GM21737 (cell line): ENCODE measurements at regions not wholly inside any gene's neighbourhood (a gene's known extent, or its start where the extent isn't known, plus 50 kb on each side); places are given as distances from the start of the nearest gene placed in this dataset.

Source experiments
- ATAC-seq: cut with Tn5 transposase; IDR thresholded peaks from one replicate; pipeline ENCODE4 v1.9.1; 2021; ENCODE audit warnings: mild to moderate bottlenecking, moderate library complexity; ENCODE audit not compliant: unreplicated experiment

DNA sequence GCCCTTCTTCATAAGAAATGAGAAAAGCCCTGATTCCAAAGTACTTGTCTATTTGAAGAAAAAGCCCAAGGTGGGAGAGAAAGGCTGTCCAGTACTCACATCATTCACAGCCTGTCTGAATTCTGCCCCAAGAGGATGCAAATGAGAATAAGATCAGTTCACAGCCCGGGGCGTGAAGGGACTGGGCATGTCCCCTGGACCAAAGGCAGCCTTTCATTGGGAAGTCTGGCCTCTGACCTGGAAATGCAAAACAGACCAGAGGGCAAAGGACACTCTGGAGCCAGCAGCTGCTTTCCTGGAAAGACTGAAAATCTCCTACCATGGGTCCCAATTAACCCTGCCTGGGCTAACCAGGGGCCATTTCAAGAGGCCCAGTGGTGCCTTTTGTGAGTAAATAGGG lies 191.2 kb upstream of the PELI2 start:
- no peak for ATAC-seq

DNA sequence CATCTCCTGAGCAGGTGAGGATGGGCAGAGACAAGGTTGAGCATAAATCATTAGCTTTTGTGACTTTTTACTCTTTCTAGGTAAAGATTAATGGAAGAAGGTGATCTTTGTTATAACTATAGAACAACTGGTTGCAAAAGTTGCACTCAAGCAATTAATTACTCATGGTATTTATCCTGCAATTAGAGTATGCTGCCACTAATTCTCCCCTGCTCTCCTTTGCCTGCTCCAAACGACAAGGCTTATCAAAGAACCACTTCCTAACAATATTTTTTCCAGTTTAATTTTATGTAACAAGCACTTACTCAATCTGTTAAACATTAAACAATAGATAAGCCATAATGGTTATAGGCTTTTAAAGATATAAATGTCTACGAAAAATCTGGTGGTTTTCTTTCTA lies 189.9 kb upstream of the PELI2 start:
- ATAC-seq: no peak

DNA sequence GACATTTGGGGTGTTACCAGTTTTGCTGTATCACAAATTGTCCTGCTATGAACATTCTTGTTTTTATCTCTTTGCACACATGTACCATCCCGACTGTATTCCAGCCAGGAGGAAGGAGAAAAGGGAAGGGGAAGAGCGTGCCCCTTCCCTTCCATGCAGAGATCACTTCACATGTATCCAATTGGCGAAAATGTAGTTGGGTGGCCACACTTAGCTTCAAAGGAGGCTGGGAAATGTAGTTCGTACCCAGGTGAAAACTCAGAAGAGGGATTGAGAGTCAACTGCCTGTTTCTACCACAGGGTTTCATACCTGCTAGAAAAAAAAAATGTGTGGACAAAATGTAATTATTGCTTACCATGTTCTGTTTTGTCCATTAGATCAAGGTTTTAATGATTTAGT lies 189.1 kb upstream of the PELI2 start:
- no peak for ATAC-seq

- no peak for ATAC-seq
Observed at GRCh38 chr14:55930016-55930784, 188.0 kb upstream of the PELI2 start.

GRCh38 chr14:55936691-55937090 lies 181.5 kb upstream of the PELI2 start:
- ATAC-seq: no peak

GRCh38 chr14:55938249-55938791 lies 179.9 kb upstream of the PELI2 start:
- ATAC-seq: no peak

DNA sequence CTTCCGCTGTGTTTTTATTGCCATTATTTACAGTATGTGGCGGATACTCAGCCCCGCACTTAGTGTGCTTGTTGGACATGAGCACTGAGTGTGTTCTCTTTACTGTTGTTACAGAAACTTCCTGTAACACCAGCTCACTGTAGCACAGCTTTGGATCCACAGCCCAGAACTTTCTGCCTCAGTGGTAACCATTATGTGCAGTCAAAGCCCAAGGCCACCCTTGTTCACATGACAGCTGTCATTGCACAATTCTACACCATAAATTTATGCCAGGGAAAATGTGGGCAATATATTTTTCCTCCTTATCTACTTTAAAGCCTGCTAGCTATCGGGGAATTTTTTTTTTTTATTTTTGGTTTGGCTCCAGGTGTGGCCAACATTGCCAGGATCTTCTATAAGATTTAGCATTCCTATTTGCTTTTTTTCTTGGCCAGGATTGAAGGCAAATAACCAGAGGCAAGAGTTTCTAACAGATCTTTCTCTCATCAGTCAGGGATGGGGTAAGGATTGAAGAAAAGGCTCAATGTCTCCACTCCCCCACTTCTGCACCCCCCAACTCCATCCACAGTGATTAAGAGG lies 176.0 kb upstream of the PELI2 start:
- ATAC-seq: no peak

DNA sequence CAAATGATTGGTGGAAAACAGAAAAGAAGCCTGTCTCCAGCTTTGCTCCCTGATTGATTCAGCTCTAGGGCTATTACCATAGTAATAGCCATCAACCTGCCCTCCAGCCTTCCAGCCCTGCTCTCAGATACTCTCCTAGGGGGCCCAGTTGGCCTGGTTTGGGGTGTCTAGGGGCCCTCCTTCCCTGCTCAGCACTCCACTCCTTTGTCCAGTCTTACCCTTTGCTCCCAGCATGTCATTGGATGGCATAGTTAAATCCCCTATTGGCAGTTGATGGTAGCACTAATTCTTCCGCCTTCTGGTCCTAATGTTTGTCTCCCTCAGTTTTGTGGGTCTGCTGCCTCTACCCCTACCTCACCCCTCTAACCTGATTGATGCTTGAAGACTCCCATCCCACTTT lies 175.4 kb upstream of the PELI2 start:
- no peak for ATAC-seq

GRCh38 chr14:55944757-55945156 lies 173.5 kb upstream of the PELI2 start:
- no peak for ATAC-seq

DNA sequence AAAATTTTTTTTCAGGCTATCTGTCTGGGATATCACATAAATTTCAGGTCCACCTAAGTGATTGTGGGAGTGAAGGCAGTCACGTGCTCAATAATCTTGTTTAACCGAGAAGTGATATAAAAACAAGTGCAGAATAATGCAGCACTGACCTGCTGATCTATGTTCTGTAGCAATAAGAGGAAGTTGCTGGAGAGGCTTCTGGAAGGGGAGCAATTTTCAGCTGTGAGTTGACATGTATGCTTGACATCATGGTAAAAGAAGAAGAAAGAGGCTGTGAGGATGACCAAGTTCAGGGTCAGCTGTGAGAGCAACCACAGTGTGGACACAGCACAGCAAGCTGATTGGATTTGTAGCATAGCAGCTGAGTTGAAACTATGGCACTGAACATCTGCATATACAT lies 172.0 kb upstream of the PELI2 start:
- ATAC-seq: no peak

- ATAC-seq: no peak
Observed at GRCh38 chr14:55948399-55948798, 169.8 kb upstream of the PELI2 start.

- ATAC-seq: no peak
Observed at GRCh38 chr14:55949708-55950107, 168.5 kb upstream of the PELI2 start.

- no peak for ATAC-seq
Observed at GRCh38 chr14:55950135-55950534, 168.1 kb upstream of the PELI2 start.

- ATAC-seq: no peak
Observed at GRCh38 chr14:55951341-55952206, 166.6 kb upstream of the PELI2 start.

- no peak for ATAC-seq
Observed at GRCh38 chr14:55954108-55954507, 164.1 kb upstream of the PELI2 start.

- ATAC-seq: no peak
Observed at GRCh38 chr14:55955175-55955574, 163.0 kb upstream of the PELI2 start.

GRCh38 chr14:55957950-55958349 lies 160.3 kb upstream of the PELI2 start:
- ATAC-seq: no peak

- no peak for ATAC-seq
Observed at GRCh38 chr14:55963295-55963694, 154.9 kb upstream of the PELI2 start.

GRCh38 chr14:55964091-55964490 lies 154.1 kb upstream of the PELI2 start:
- no peak for ATAC-seq

- ATAC-seq: no peak
Observed at GRCh38 chr14:55964821-55965220, 153.4 kb upstream of the PELI2 start.

DNA sequence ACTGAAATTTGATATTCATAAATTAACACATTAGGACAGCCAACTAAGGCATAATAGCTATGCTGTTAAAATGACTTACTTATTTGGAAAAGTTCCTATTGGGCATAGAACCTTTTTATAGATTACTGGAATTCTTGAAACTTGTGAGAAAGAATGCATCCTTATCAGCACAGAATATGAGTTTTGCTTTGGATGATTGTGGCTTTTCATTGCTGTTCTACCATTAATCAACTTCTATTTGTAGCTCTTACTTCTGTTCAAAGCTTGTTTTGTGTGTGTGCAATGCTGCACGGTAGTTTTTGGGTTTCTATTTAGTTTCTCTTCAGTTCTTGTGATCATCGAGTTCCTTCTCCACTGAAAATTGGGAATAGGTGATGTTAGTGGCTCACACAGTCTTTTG lies 152.4 kb upstream of the PELI2 start:
- ATAC-seq: no peak

GRCh38 chr14:55968741-55969140 lies 149.5 kb upstream of the PELI2 start:
- no peak for ATAC-seq
